GM21447 (cell line): ENCODE measurements at regions not wholly inside any gene's neighbourhood (a gene's known extent, or its start where the extent isn't known, plus 50 kb on each side); places are given as distances from the start of the nearest gene placed in this dataset.

Source experiments
- ATAC-seq: cut with Tn5 transposase; IDR thresholded peaks from one replicate; pipeline ENCODE4 v1.9.1; 2021; ENCODE audit not compliant: unreplicated experiment

- no peak for ATAC-seq
Measured at GRCh38 chr11:10387206-10388083, 67.6 kb upstream of the AMPD3 start.

GRCh38 chr11:10388101-10388500 is 67.0 kb upstream of the AMPD3 start:
- ATAC-seq, result no peak

- ATAC-seq, result no peak
Measured at GRCh38 chr11:10388574-10388973, 66.5 kb upstream of the AMPD3 start.

- no peak for ATAC-seq
Measured at GRCh38 chr11:10390375-10390774, 64.7 kb upstream of the AMPD3 start.

- ATAC-seq, result no peak
Measured at GRCh38 chr11:10392095-10393079, 62.7 kb upstream of the AMPD3 start.

- ATAC-seq, result no peak
Measured at GRCh38 chr11:10394229-10395101, 60.6 kb upstream of the AMPD3 start.

GRCh38 chr11:10395166-10395897 is 59.7 kb upstream of the AMPD3 start:
- ATAC-seq, result no peak

GRCh38 chr11:10396771-10397170 is 58.3 kb upstream of the AMPD3 start:
- no peak for ATAC-seq

GRCh38 chr11:10397226-10397987 is 57.7 kb upstream of the AMPD3 start:
- no peak for ATAC-seq

- no peak for ATAC-seq
Measured at GRCh38 chr11:10398525-10398924, 56.5 kb upstream of the AMPD3 start.

- ATAC-seq, result no peak
Measured at GRCh38 chr11:10400856-10401255, 54.2 kb upstream of the AMPD3 start.

GRCh38 chr11:10401256-10401655 is 53.8 kb upstream of the AMPD3 start:
- ATAC-seq, result no peak

GRCh38 chr11:10401696-10402392 is 53.2 kb upstream of the AMPD3 start:
- ATAC-seq, result no peak
